ENCODE measurements at regions not wholly inside any gene's neighbourhood (a gene's known extent, or its start where the extent isn't known, plus 50 kb on each side); places are given as distances from the start of the nearest gene placed in this dataset.

GRCh38 chr12:85358715-85359114 is 78.7 kb downstream of the ALX1 start:
- Histone ChIP-seq H3K9me3 (ENCODE audit: low read length) (no peaks in the 10 kb centered on the region), H3K4me2 (ENCODE audit: low read length) (no peak overlapping the region), H2AFZ (ENCODE audit: low read length) (no peak overlapping the region), H3K4me3 (ENCODE audit: low read depth, low read length, poor library complexity, severe bottlenecking) (no peak overlapping the region), H3K27ac (ENCODE audit: low read depth, low read length, poor library complexity, severe bottlenecking) (no peak overlapping the region), H3K27me3 (ENCODE audit: insufficient read depth, low read length) (no peaks in the 10 kb centered on the region), H3F3A (ENCODE audit: insufficient read depth, low read length) (no peaks in the 10 kb centered on the region), H3K36me3 (ENCODE audit: insufficient read depth, low read length) (no peaks in the 10 kb centered on the region), H3K4me1 (ENCODE audit: insufficient read depth, low read length, severe bottlenecking) (no peaks in the 10 kb centered on the region), H3K9ac (ENCODE audit: low read length) (no peak overlapping the region), H4K20me1 (ENCODE audit: insufficient read depth, low read length) (no peaks in the 10 kb centered on the region), H3K79me2 (ENCODE audit: insufficient read depth, low read length) (no peaks in the 10 kb centered on the region), H3K9me2 (ENCODE audit: low read depth, low read length) (no peaks in the 10 kb centered on the region)
- TF ChIP-seq EZH2 (IDR thresholded peaks at IDR 0.05; ENCODE audit: borderline replicate concordance, low read length) (no peak), CTCF (IDR thresholded peaks at IDR 0.05; ENCODE audit: low read length) (no peak)

GRCh38 chr12:85363382-85364190 is 83.6 kb downstream of the ALX1 start:
- H3K4me3 ChIP-seq (ENCODE audit: low read depth, low read length, poor library complexity, severe bottlenecking), result no peak overlapping the region
- no peaks in the 10 kb centered on the region for H4K20me1 ChIP-seq (ENCODE audit: insufficient read depth, low read length)
- no peaks in the 10 kb centered on the region for H3K79me2 ChIP-seq (ENCODE audit: insufficient read depth, low read length)
- H3K27ac ChIP-seq (ENCODE audit: low read depth, low read length, poor library complexity, severe bottlenecking), result no peak overlapping the region
- TF ChIP-seq EZH2 (IDR thresholded peaks at IDR 0.05; ENCODE audit: borderline replicate concordance, low read length) (no peak), CTCF (IDR thresholded peaks at IDR 0.05; ENCODE audit: low read length) (no peak)
- H3K9me2 ChIP-seq (ENCODE audit: low read depth, low read length), result no peaks in the 10 kb centered on the region
- H3K4me1 ChIP-seq (ENCODE audit: insufficient read depth, low read length, severe bottlenecking), result no peaks in the 10 kb centered on the region
- no peaks in the 10 kb centered on the region for H3K36me3 ChIP-seq (ENCODE audit: insufficient read depth, low read length)
- H3F3A ChIP-seq (ENCODE audit: insufficient read depth, low read length), result no peaks in the 10 kb centered on the region
- H3K4me2 ChIP-seq (ENCODE audit: low read length), result no peak overlapping the region
- no peak overlapping the region for H2AFZ ChIP-seq (ENCODE audit: low read length)
- H3K9ac ChIP-seq (ENCODE audit: low read length), result no peak overlapping the region
- no peaks in the 10 kb centered on the region for H3K9me3 ChIP-seq (ENCODE audit: low read length)
- H3K27me3 ChIP-seq (ENCODE audit: insufficient read depth, low read length), result no peaks in the 10 kb centered on the region

GRCh38 chr12:85367936-85368335 is 87.9 kb downstream of the ALX1 start:
- Histone ChIP-seq H3K4me3 (ENCODE audit: low read depth, low read length, poor library complexity, severe bottlenecking) (no peak overlapping the region), H2AFZ (ENCODE audit: low read length) (no peak overlapping the region), H3F3A (ENCODE audit: insufficient read depth, low read length) (no peaks in the 10 kb centered on the region), H3K4me2 (ENCODE audit: low read length) (no peak overlapping the region), H3K27me3 (ENCODE audit: insufficient read depth, low read length) (no peaks in the 10 kb centered on the region), H3K9me3 (ENCODE audit: low read length) (no peaks in the 10 kb centered on the region), H3K36me3 (ENCODE audit: insufficient read depth, low read length) (no peaks in the 10 kb centered on the region), H3K79me2 (ENCODE audit: insufficient read depth, low read length) (no peaks in the 10 kb centered on the region), H3K9me2 (ENCODE audit: low read depth, low read length) (no peaks in the 10 kb centered on the region), H3K27ac (ENCODE audit: low read depth, low read length, poor library complexity, severe bottlenecking) (no peak overlapping the region), H3K9ac (ENCODE audit: low read length) (no peak overlapping the region), H4K20me1 (ENCODE audit: insufficient read depth, low read length) (no peaks in the 10 kb centered on the region), H3K4me1 (ENCODE audit: insufficient read depth, low read length, severe bottlenecking) (no peaks in the 10 kb centered on the region)
- TF ChIP-seq EZH2 (IDR thresholded peaks at IDR 0.05; ENCODE audit: borderline replicate concordance, low read length) (no peak), CTCF (IDR thresholded peaks at IDR 0.05; ENCODE audit: low read length) (no peak)
